ENCODE measurements at regions not wholly inside any gene's neighbourhood (a gene's known extent, or its start where the extent isn't known, plus 50 kb on each side); places are given as distances from the start of the nearest gene placed in this dataset.
"Not testable (repeated sequence)": the region's sequence is repeated elsewhere in the genome, so short reads cannot be mapped to it uniquely, and the experiment has no call there.

- Histone ChIP-seq H3K9ac (ENCODE audit: low read depth, low read length) (no peak overlapping the region), H3K4me1 (ENCODE audit: insufficient read depth, low read length) (peaks cover 3% of the 10 kb centered on the region; the same call in 1 of the 2 replicates), H3K9me3 (ENCODE audit: control insufficient read depth, insufficient read depth, low read length) (no peaks in the 10 kb centered on the region), H3K36me3 (ENCODE audit: insufficient read depth, low read length) (no peaks in the 10 kb centered on the region)
Observed at GRCh38 chr7:112933598-112933997, 143.4 kb upstream of the TMEM168 start.

GRCh38 chr7:112930787-112931186 is 140.6 kb upstream of the TMEM168 start:
- no peaks in the 10 kb centered on the region for H3K9me3 ChIP-seq (ENCODE audit: control insufficient read depth, insufficient read depth, low read length)
- H3K36me3 ChIP-seq (ENCODE audit: insufficient read depth, low read length), result no peaks in the 10 kb centered on the region
- no peak overlapping the region for H3K9ac ChIP-seq (ENCODE audit: low read depth, low read length)
- peaks cover 3% of the 10 kb centered on the region; the same call in 1 of the 2 replicates for H3K4me1 ChIP-seq (ENCODE audit: insufficient read depth, low read length)

- Histone ChIP-seq H3K36me3 (ENCODE audit: insufficient read depth, low read length) (no peaks in the 10 kb centered on the region), H3K9me3 (ENCODE audit: control insufficient read depth, insufficient read depth, low read length) (no peaks in the 10 kb centered on the region), H3K9ac (ENCODE audit: low read depth, low read length) (no peak overlapping the region), H3K4me1 (ENCODE audit: insufficient read depth, low read length) (peaks cover 3% of the 10 kb centered on the region; the same call in 1 of the 2 replicates)
Observed at GRCh38 chr7:112929421-112929820, 139.2 kb upstream of the TMEM168 start.

GRCh38 chr7:112926018-112926417 is 135.8 kb upstream of the TMEM168 start:
- H3K9me3 ChIP-seq (ENCODE audit: control insufficient read depth, insufficient read depth, low read length), result no peaks in the 10 kb centered on the region
- H3K36me3 ChIP-seq (ENCODE audit: insufficient read depth, low read length), result no peaks in the 10 kb centered on the region
- H3K4me1 ChIP-seq (ENCODE audit: insufficient read depth, low read length), result 0 out of 2 replicates have a peak, but pooled peaks cover 3% of the 10 kb centered on the region
- H3K9ac ChIP-seq (ENCODE audit: low read depth, low read length), result no peak overlapping the region

GRCh38 chr7:112922546-112922945 is 132.4 kb upstream of the TMEM168 start:
- not testable (repeated sequence) for H3K9me3 ChIP-seq (ENCODE audit: control insufficient read depth, insufficient read depth, low read length); H3K9ac ChIP-seq (ENCODE audit: low read depth, low read length); H3K4me1 ChIP-seq (ENCODE audit: insufficient read depth, low read length); H3K36me3 ChIP-seq (ENCODE audit: insufficient read depth, low read length)

- not testable (repeated sequence) for H3K4me1 ChIP-seq (ENCODE audit: insufficient read depth, low read length); H3K9me3 ChIP-seq (ENCODE audit: control insufficient read depth, insufficient read depth, low read length); H3K36me3 ChIP-seq (ENCODE audit: insufficient read depth, low read length)
Observed at GRCh38 chr7:112916431-112916830, 126.2 kb upstream of the TMEM168 start.

GRCh38 chr7:112908086-112908485 is 117.9 kb upstream of the TMEM168 start:
- Histone ChIP-seq H3K9me3 (ENCODE audit: control insufficient read depth, insufficient read depth, low read length) (no peaks in the 10 kb centered on the region; the same call in 1 of the 2 replicates), H3K4me1 (ENCODE audit: insufficient read depth, low read length) (no peaks in the 10 kb centered on the region), H3K9ac (ENCODE audit: low read depth, low read length) (no peak overlapping the region), H3K36me3 (ENCODE audit: insufficient read depth, low read length) (no peaks in the 10 kb centered on the region)

More at GRCh38 chr7:112916431-112916830, 126.2 kb upstream of the TMEM168 start:
- H3K9ac ChIP-seq (ENCODE audit: low read depth, low read length), result not testable (repeated sequence)

GRCh38 chr7:112907658-112908057 is 117.5 kb upstream of the TMEM168 start:
- no peaks in the 10 kb centered on the region; the same call in 1 of the 2 replicates for H3K9me3 ChIP-seq (ENCODE audit: control insufficient read depth, insufficient read depth, low read length)
- no peak overlapping the region for H3K9ac ChIP-seq (ENCODE audit: low read depth, low read length)
- H3K4me1 ChIP-seq (ENCODE audit: insufficient read depth, low read length), result no peaks in the 10 kb centered on the region
- no peaks in the 10 kb centered on the region for H3K36me3 ChIP-seq (ENCODE audit: insufficient read depth, low read length)

- H3K36me3 ChIP-seq (ENCODE audit: insufficient read depth, low read length), result no peaks in the 10 kb centered on the region
- peaks cover 2% of the 10 kb centered on the region; the same call in 1 of the 2 replicates for H3K9me3 ChIP-seq (ENCODE audit: control insufficient read depth, insufficient read depth, low read length)
- no peaks in the 10 kb centered on the region for H3K4me1 ChIP-seq (ENCODE audit: insufficient read depth, low read length)
- H3K9ac ChIP-seq (ENCODE audit: low read depth, low read length), result no peak overlapping the region
Observed at GRCh38 chr7:112905950-112906349, 115.8 kb upstream of the TMEM168 start.

GRCh38 chr7:112905413-112905812 is 115.2 kb upstream of the TMEM168 start:
- no peak overlapping the region for H3K9ac ChIP-seq (ENCODE audit: low read depth, low read length)
- no peaks in the 10 kb centered on the region for H3K4me1 ChIP-seq (ENCODE audit: insufficient read depth, low read length)
- no peaks in the 10 kb centered on the region for H3K36me3 ChIP-seq (ENCODE audit: insufficient read depth, low read length)
- H3K9me3 ChIP-seq (ENCODE audit: control insufficient read depth, insufficient read depth, low read length), result peaks cover 5% of the 10 kb centered on the region; the same call in 1 of the 2 replicates

GRCh38 chr7:112898432-112899290 is 108.5 kb upstream of the TMEM168 start:
- no peaks in the 10 kb centered on the region for H3K36me3 ChIP-seq (ENCODE audit: insufficient read depth, low read length)
- no peaks in the 10 kb centered on the region for H3K4me1 ChIP-seq (ENCODE audit: insufficient read depth, low read length)
- peaks cover 5% of the 10 kb centered on the region for H3K9me3 ChIP-seq (ENCODE audit: control insufficient read depth, insufficient read depth, low read length)
- no peak overlapping the region for H3K9ac ChIP-seq (ENCODE audit: low read depth, low read length)

GRCh38 chr7:112897839-112898431 is 107.7 kb upstream of the TMEM168 start:
- Histone ChIP-seq H3K9me3 (ENCODE audit: control insufficient read depth, insufficient read depth, low read length) (peaks cover 5% of the 10 kb centered on the region), H3K4me1 (ENCODE audit: insufficient read depth, low read length) (no peaks in the 10 kb centered on the region), H3K36me3 (ENCODE audit: insufficient read depth, low read length) (no peaks in the 10 kb centered on the region), H3K9ac (ENCODE audit: low read depth, low read length) (no peak overlapping the region)

GRCh38 chr7:112896026-112896601 is 105.9 kb upstream of the TMEM168 start:
- Histone ChIP-seq H3K9ac (ENCODE audit: low read depth, low read length) (no peak overlapping the region), H3K9me3 (ENCODE audit: control insufficient read depth, insufficient read depth, low read length) (peaks cover 4% of the 10 kb centered on the region), H3K36me3 (ENCODE audit: insufficient read depth, low read length) (no peaks in the 10 kb centered on the region), H3K4me1 (ENCODE audit: insufficient read depth, low read length) (no peaks in the 10 kb centered on the region)

GRCh38 chr7:112892263-112892662 is 102.1 kb upstream of the TMEM168 start:
- Histone ChIP-seq H3K36me3 (ENCODE audit: insufficient read depth, low read length) (no peaks in the 10 kb centered on the region), H3K9ac (ENCODE audit: low read depth, low read length) (no peak overlapping the region), H3K4me1 (ENCODE audit: insufficient read depth, low read length) (peaks cover 8% of the 10 kb centered on the region; the same call in 1 of the 2 replicates), H3K9me3 (ENCODE audit: control insufficient read depth, insufficient read depth, low read length) (no peaks in the 10 kb centered on the region; the same call in 1 of the 2 replicates)

Data from ES-I3 (cell line).